ENCODE measurements at regions not wholly inside any gene's neighbourhood (a gene's known extent, or its start where the extent isn't known, plus 50 kb on each side); places are given as distances from the start of the nearest gene placed in this dataset.

DNA sequence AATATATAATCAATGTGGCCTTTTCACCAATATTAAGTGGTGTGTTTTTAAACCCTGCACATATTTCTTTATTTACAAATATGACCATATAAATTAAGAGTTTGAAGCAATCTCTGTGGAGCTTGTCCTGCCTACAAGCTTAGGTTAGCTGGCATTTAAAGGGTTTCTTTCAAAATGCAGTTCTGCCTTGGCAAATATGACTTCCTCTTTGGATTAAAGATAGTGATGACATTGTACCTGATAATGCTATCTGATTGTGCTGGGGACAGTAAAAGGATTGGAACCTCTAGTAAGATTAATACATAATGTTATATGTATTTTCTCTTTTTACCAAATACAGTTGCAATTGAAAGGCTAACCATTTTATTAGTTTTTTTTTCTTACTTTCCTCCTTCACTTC is 249.1 kb downstream of the OTOL1 start:
- no peak for ATAC-seq (replicated peaks in 1 of 2)
- peaks cover 0 to 6% of the 10 kb centered on the region in 2 donors for H3K9me3 Mint-ChIP-seq
- no peak overlapping the region for H3K4me3 Mint-ChIP-seq
- H3K27me3 Mint-ChIP-seq (ENCODE audit: low read depth): no peaks in the 10 kb centered on the region
- DNase-seq: no peak
- no peaks in the 10 kb centered on the region for H3K4me1 Mint-ChIP-seq (ENCODE audit: low read depth)
- H3K27ac Mint-ChIP-seq: no peak overlapping the region
- H3K36me3 Mint-ChIP-seq (ENCODE audit: insufficient read depth in 2 of 2): no peaks in the 10 kb centered on the region

GRCh38 chr3:161748049-161748448 is 251.4 kb downstream of the OTOL1 start:
- Mint-ChIP-seq H3K4me3 (no peak overlapping the region), H3K9me3 (peaks cover 0 to 1% of the 10 kb centered on the region in 2 donors), H3K4me1 (ENCODE audit: low read depth) (no peaks in the 10 kb centered on the region), H3K27ac (no peak overlapping the region), H3K36me3 (ENCODE audit: insufficient read depth in 2 of 2) (no peaks in the 10 kb centered on the region), H3K27me3 (ENCODE audit: low read depth) (no peaks in the 10 kb centered on the region)
- ATAC-seq (replicated peaks in 1 of 2): no peak
- DNase-seq: no peak

DNA sequence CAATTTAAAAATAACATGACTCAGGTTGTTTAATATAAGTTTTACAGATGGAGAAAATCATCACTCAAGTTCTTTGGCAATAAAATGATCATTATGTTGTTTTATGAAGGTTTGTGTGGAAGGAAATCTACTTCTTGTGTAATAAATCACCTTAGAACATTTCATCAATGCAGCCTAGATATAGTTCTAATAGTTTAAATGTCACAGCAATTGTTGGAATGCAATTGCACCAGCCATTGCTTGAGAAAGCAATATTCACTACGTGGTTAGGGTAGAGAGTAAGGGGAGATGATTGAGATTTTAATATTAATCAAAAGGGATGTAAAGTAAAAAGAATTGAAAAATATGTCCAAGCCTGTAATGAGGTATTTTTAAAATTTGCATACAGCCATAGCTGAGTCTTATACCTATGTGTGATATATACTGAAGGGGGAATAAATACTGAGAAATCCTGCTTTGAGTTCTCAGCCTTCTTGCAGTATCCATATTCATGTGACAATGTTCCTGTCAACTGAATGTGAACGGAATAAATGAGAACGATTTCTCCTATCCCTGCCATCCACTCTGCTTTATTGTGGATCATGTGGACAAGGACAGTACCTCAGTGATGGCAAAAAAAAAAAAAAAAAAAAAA is 257.9 kb downstream of the OTOL1 start:
- Mint-ChIP-seq H3K27me3 (ENCODE audit: low read depth) (no peaks in the 10 kb centered on the region), H3K36me3 (ENCODE audit: insufficient read depth in 2 of 2) (no peaks in the 10 kb centered on the region), H3K4me3 (no peak overlapping the region), H3K9me3 (no peaks in the 10 kb centered on the region), H3K27ac (no peak overlapping the region), H3K4me1 (ENCODE audit: low read depth) (no peaks in the 10 kb centered on the region)
- DNase-seq (no peak), ATAC-seq (replicated peaks in 1 of 2) (no peak)

DNA sequence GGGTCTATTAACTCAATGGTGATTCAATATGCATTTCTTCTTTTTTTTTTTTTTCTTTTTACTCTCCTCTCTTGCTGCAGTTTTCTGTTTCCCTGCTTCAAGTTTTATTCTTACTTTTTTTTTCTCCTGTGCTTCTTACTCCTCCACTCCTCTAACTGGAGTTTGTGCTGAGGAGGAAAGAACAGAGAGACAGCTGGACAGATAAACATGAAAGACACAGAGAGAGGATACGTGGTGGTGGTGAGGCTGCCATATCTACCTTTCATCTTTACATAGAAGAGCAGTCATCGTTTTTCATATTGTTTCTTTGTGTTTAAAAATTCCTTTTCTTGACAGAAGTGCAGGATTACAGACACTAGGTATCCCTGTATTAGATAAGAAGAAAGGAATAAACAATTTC is 262.8 kb downstream of the OTOL1 start:
- no peak for DNase-seq
- ATAC-seq (replicated peaks in 1 of 2): no peak
- H3K27ac Mint-ChIP-seq: no peak overlapping the region
- H3K36me3 Mint-ChIP-seq (ENCODE audit: insufficient read depth in 2 of 2): no peaks in the 10 kb centered on the region
- no peaks in the 10 kb centered on the region for H3K27me3 Mint-ChIP-seq (ENCODE audit: low read depth)
- no peak overlapping the region for H3K4me3 Mint-ChIP-seq
- peaks cover 0 to 2% of the 10 kb centered on the region in 2 donors for H3K9me3 Mint-ChIP-seq
- no peaks in the 10 kb centered on the region for H3K4me1 Mint-ChIP-seq (ENCODE audit: low read depth)

DNA sequence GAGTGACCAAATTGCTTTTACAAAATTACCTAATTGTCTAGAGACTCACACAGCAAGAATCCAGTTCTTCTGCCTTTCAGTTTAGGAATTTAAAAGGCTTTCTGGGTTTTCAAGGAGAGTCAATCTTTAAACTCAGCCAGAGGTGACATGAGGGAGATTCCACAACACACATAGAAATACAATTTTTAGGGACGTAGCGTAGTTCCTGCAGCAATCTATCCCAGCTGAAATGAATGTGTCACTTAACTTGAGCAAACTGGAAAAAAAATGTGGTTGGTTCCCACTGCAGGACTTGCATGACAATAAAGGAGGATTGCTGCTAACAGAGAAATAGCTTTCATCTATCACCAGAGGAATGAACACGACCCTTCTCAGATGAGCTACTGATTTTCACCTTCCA is 269.7 kb downstream of the OTOL1 start:
- Mint-ChIP-seq H3K27ac (no peak overlapping the region), H3K4me3 (no peak overlapping the region), H3K4me1 (ENCODE audit: low read depth) (peaks cover 6% of the 10 kb centered on the region), H3K27me3 (ENCODE audit: low read depth) (peaks cover 16% of the 10 kb centered on the region), H3K36me3 (ENCODE audit: insufficient read depth in 2 of 2) (no peaks in the 10 kb centered on the region), H3K9me3 (no peaks in the 10 kb centered on the region)
- ATAC-seq (replicated peaks in 1 of 2) (no peak), DNase-seq (no peak)

DNA sequence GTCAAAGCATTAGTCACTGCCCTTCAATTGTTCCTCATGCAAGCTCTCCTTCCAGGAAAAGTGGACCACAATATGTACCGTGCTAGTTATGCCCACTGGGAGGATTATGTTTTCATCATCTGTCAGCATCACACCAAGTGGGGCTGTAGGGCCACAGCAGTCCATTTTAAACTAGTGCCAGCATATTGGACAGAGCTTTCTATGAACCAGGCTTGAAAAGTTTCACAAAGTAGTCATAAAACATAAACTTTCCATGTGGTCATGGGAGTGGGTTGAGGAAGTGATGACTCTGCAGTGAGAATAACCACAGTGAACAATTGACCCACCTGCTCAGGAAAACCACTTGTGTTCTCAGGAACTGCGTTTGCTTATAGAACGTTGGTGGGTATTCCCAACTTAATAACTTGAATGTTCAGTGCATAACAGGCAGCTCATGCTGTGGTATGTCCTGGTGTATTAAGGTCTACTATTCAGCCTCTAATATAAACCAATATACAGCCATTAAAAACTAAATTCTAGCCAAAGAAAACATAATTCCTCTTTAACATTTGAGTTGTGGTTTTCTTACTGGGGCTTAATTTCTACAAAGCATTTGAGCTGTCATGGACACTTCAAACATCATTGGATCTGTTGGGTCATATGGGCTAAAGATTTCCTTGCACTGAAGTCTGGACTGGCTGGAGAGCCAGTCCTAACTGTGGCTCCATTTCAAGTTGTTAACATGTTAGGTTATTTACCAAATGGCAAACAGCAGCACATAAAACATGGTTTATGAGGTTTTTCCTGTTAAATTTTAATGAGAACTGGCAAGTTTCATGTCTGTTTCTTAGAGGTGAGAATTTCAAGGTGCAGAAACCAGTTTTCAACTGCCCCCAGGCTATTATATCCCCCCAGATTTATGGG is 274.1 kb downstream of the OTOL1 start:
- Mint-ChIP-seq H3K9me3 (peaks cover 3 to 4% of the 10 kb centered on the region in 2 donors), H3K4me3 (no peak overlapping the region), H3K27ac (no peak overlapping the region), H3K27me3 (ENCODE audit: low read depth) (peaks cover 11% of the 10 kb centered on the region), H3K4me1 (ENCODE audit: low read depth) (peaks cover 16% of the 10 kb centered on the region), H3K36me3 (ENCODE audit: insufficient read depth in 2 of 2) (no peaks in the 10 kb centered on the region)
- ATAC-seq (replicated peaks in 1 of 2) (peak; percentile 55 to 67), DNase-seq (no peak)

- Mint-ChIP-seq H3K4me1 (ENCODE audit: low read depth) (peaks cover 4% of the 10 kb centered on the region), H3K27me3 (ENCODE audit: low read depth) (no peaks in the 10 kb centered on the region), H3K27ac (no peak overlapping the region), H3K4me3 (no peak overlapping the region), H3K9me3 (peaks cover 2 to 3% of the 10 kb centered on the region in 2 donors), H3K36me3 (ENCODE audit: insufficient read depth in 2 of 2) (peaks cover 0 to 1% of the 10 kb centered on the region in 2 donors)
- no peak for ATAC-seq (replicated peaks in 1 of 2)
- DNase-seq: no peak
Measured at GRCh38 chr3:161781381-161781780, 284.8 kb downstream of the OTOL1 start.

- no peak for ATAC-seq (replicated peaks in 1 of 2)
- H3K4me1 Mint-ChIP-seq (ENCODE audit: low read depth): no peaks in the 10 kb centered on the region
- peaks cover 0 to 2% of the 10 kb centered on the region in 2 donors for H3K9me3 Mint-ChIP-seq
- H3K4me3 Mint-ChIP-seq: no peak overlapping the region
- no peaks in the 10 kb centered on the region for H3K27me3 Mint-ChIP-seq (ENCODE audit: low read depth)
- DNase-seq: no peak
- H3K27ac Mint-ChIP-seq: no peak overlapping the region
- no peaks in the 10 kb centered on the region for H3K36me3 Mint-ChIP-seq (ENCODE audit: insufficient read depth in 2 of 2)
Measured at GRCh38 chr3:161793194-161793930, 296.8 kb downstream of the OTOL1 start.

- DNase-seq (no peak), ATAC-seq (replicated peaks in 1 of 2) (no peak)
- Mint-ChIP-seq H3K27ac (no peak overlapping the region), H3K4me1 (ENCODE audit: low read depth) (no peaks in the 10 kb centered on the region), H3K9me3 (peaks cover 0 to 2% of the 10 kb centered on the region in 2 donors), H3K4me3 (no peak overlapping the region), H3K27me3 (ENCODE audit: low read depth) (no peaks in the 10 kb centered on the region), H3K36me3 (ENCODE audit: insufficient read depth in 2 of 2) (no peaks in the 10 kb centered on the region)
Measured at GRCh38 chr3:161794551-161794950, 297.9 kb downstream of the OTOL1 start.

DNA sequence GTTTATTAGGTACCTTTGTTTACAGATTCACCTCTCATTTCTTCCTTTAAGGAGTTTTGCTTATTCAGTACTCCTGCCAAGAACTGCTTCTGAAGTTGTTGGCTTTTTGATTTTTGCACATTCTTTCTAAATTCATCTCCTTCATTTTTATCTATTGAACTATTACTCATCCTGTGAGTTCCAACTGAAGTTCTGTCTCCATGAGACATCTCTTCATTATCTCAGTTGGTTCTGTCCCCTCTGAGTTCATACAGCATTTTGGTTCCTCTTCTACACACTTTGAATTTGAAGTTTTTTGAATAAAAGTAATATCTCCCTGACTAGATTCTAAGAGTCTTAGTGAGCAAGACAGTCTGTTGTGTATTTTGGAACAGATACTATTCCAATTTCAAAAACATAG is 299.7 kb downstream of the OTOL1 start:
- Mint-ChIP-seq H3K27ac (no peak overlapping the region), H3K27me3 (ENCODE audit: low read depth) (no peaks in the 10 kb centered on the region), H3K4me3 (no peak overlapping the region), H3K4me1 (ENCODE audit: low read depth) (no peaks in the 10 kb centered on the region), H3K9me3 (peaks cover 2 to 6% of the 10 kb centered on the region in 2 donors), H3K36me3 (ENCODE audit: insufficient read depth in 2 of 2) (no peaks in the 10 kb centered on the region)
- no peak for ATAC-seq (replicated peaks in 1 of 2)
- no peak for DNase-seq

- H3K36me3 Mint-ChIP-seq (ENCODE audit: insufficient read depth in 2 of 2): no peaks in the 10 kb centered on the region
- no peak overlapping the region for H3K27ac Mint-ChIP-seq
- ATAC-seq (replicated peaks in 1 of 2) (no peak), DNase-seq (no peak)
- peaks cover 3 to 6% of the 10 kb centered on the region in 2 donors for H3K9me3 Mint-ChIP-seq
- H3K27me3 Mint-ChIP-seq (ENCODE audit: low read depth): no peaks in the 10 kb centered on the region
- no peaks in the 10 kb centered on the region for H3K4me1 Mint-ChIP-seq (ENCODE audit: low read depth)
- no peak overlapping the region for H3K4me3 Mint-ChIP-seq
Measured at GRCh38 chr3:161796780-161797179, 300.2 kb downstream of the OTOL1 start.

- peaks cover 5 to 7% of the 10 kb centered on the region in 2 donors for H3K9me3 Mint-ChIP-seq
- ATAC-seq (replicated peaks in 1 of 2) (no peak), DNase-seq (no peak)
- no peaks in the 10 kb centered on the region for H3K27me3 Mint-ChIP-seq (ENCODE audit: low read depth)
- no peaks in the 10 kb centered on the region for H3K36me3 Mint-ChIP-seq (ENCODE audit: insufficient read depth in 2 of 2)
- no peaks in the 10 kb centered on the region for H3K4me1 Mint-ChIP-seq (ENCODE audit: low read depth)
- H3K27ac Mint-ChIP-seq: no peak overlapping the region
- H3K4me3 Mint-ChIP-seq: no peak overlapping the region
Measured at GRCh38 chr3:161798016-161798415, 301.4 kb downstream of the OTOL1 start.

DNA sequence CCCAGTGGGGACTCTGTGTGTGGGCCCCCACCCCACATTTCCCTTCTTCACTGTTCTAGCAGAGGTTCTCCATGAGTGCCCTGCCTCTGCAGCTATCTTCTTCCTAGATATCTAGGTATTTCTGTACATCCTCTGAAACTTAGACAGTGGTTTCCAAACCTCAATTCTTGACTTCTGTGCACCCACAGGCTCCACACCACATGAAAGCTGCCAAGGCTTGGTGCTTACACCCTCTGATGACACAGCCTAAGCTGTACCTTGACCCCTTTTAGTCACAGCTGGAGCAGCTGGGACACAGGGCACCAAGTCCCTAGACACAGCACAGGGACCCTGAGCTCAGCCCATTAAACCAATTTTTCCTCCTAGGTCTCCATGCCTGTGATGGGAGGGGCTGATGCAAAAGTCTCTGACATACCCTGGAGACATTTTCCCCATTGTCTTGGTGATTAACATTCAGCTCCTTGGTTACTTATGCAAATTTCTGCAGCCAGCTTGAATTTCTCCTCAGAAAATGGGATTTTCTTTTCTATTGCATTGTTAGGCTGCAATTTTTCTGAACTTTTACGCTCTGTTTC is 304.5 kb downstream of the OTOL1 start:
- H3K4me3 Mint-ChIP-seq: no peak overlapping the region
- no peaks in the 10 kb centered on the region for H3K36me3 Mint-ChIP-seq (ENCODE audit: insufficient read depth in 2 of 2)
- H3K27me3 Mint-ChIP-seq (ENCODE audit: low read depth): no peaks in the 10 kb centered on the region
- no peak overlapping the region for H3K27ac Mint-ChIP-seq
- no peaks in the 10 kb centered on the region for H3K4me1 Mint-ChIP-seq (ENCODE audit: low read depth)
- DNase-seq (no peak), ATAC-seq (replicated peaks in 1 of 2) (no peak)
- H3K9me3 Mint-ChIP-seq: peaks cover 7 to 9% of the 10 kb centered on the region in 2 donors

Data from activated T-cell treated with anti-CD3 and anti-CD28 coated beads, Interleukin-2, amount 50 U/mL, for 72 hours (primary cell).